Colonic mucosa (tissue), 4 donors: ENCODE measurements at regions not wholly inside any gene's neighbourhood (a gene's known extent, or its start where the extent isn't known, plus 50 kb on each side); places are given as distances from the start of the nearest gene placed in this dataset.

Experiments
- DNase-seq: peaks from one replicate; pipeline ENCODE4 v3.0.0-alpha.2; 2020
- H3K27ac ChIP-seq: fragments of 200-600 bp; one replicate; pipeline ENCODE4 v1.8.0; 2021
- H3K27me3 ChIP-seq: fragments of 200-600 bp; one replicate; pipeline ENCODE4 v1.8.0; 2021
- H3K36me3 ChIP-seq: fragments of 200-600 bp; one replicate; pipeline ENCODE4 v1.8.0; 2021
- H3K4me1 ChIP-seq: fragments of 200-600 bp; one replicate; pipeline ENCODE4 v1.8.0; 2021; ENCODE audit warnings: mild to moderate bottlenecking
- H3K4me3 ChIP-seq: fragments of 200-600 bp; one replicate; pipeline ENCODE4 v1.8.0; 2021
- H3K9ac ChIP-seq, 2 donors: one replicate each; pipeline ENCODE4 v1.7.0; 2013; ENCODE audit warnings: control low read depth in 2 of 2, low read depth in 2 of 2, low read length in 2 of 2
- H3K9me3 ChIP-seq: fragments of 200-600 bp; one replicate; pipeline ENCODE4 v1.8.0; 2021
- CTCF ChIP-seq: fragments of 200-600 bp; IDR thresholded peaks from one replicate; pipeline ENCODE4 v1.8.0; 2022; ENCODE audit warnings: antibody characterized with exemption, mild to moderate bottlenecking
- intact Hi-C: fragments of 100-400 bp; cut with DNase I; formaldehyde crosslinking; loops from one replicate; pipeline ENCODE4 v1.14.1; 2022
- donor health status: healthy.
- donor health status: DM: no; HTN: no; CAD: no.
- donor health status: DM: no; HTN: no; CAD: no.

DNA sequence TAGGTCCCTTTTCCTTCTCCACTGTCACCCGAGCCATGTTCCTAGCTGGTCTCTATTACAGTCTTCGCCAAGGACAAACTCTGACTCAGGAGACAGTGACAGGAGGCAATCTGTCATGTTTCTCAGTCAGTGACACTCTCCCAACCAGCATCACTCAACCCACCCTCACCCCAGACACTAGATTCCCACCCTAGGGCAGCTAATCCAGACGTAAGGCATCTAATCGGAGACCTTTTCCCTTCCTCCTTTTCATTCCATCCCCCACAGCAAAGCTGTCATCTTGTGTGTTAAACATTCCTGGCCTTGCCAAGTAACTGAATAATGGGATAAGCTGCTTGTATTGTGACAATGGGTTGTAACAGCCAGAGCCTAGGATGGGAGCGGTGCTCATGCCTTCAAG is 95.2 kb downstream of the SNX18 start:
- TF ChIP-seq CTCF = no peak
- Histone ChIP-seq H3K27ac (no peak overlapping the region), H3K9me3 (no peaks in the 10 kb centered on the region), H3K4me1 (no peaks in the 10 kb centered on the region), H3K36me3 (no peaks in the 10 kb centered on the region), H3K27me3 (no peaks in the 10 kb centered on the region), H3K9ac (no peak overlapping the region), H3K4me3 (no peak overlapping the region)
- intact Hi-C loops = no loop called here
- DNase-seq = no peak

GRCh38 chr5:54611290-54611951 is 93.9 kb downstream of the SNX18 start:
- no peaks in the 10 kb centered on the region for H3K4me1 ChIP-seq
- no peaks in the 10 kb centered on the region for H3K36me3 ChIP-seq
- H3K4me3 ChIP-seq = no peak overlapping the region
- no peak overlapping the region for H3K9ac ChIP-seq
- no peak for TF ChIP-seq CTCF
- no peak for DNase-seq
- intact Hi-C loops = no loop called here
- no peaks in the 10 kb centered on the region for H3K27me3 ChIP-seq
- H3K9me3 ChIP-seq = no peaks in the 10 kb centered on the region
- H3K27ac ChIP-seq = no peak overlapping the region

GRCh38 chr5:54610197-54610944 is 92.8 kb downstream of the SNX18 start:
- Histone ChIP-seq H3K4me3 (no peak overlapping the region), H3K27me3 (no peaks in the 10 kb centered on the region), H3K9me3 (no peaks in the 10 kb centered on the region), H3K4me1 (no peaks in the 10 kb centered on the region), H3K27ac (no peak overlapping the region), H3K9ac (no peak overlapping the region), H3K36me3 (no peaks in the 10 kb centered on the region)
- DNase-seq = no peak
- intact Hi-C loops = no loop called here
- no peak for TF ChIP-seq CTCF

DNA sequence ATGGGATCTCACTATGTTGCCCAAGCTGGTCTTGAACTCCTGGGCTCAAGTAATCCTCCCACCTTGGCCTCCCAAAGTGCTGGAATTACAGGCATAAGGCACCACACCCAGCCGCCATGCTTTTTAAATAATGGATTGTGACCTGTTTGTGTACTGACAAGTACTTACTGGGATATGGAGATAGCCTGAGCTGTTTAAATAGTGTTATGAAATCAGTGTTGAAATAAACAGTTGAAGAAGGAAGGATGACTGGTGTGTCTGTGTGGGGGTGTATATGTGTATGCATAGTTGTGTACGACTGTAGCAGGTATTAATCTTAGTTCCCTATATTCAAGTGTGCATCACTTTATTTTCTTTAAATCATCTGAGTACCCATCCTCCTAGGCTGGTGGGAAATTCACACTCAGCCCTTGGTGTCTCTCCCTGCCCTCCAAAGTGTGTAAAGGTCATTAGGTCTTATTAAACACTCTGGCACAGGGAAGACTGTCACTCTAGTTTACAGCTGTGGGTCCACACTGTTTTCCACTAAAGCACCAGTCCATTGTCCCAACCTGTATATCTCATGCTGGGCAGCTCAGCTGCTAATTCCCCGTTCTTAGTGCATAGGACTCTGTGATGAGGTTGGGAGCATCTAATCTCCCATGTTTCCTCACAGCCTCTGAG is 91.0 kb downstream of the SNX18 start:
- Histone ChIP-seq H3K36me3 (no peaks in the 10 kb centered on the region), H3K9me3 (no peaks in the 10 kb centered on the region), H3K9ac (no peak overlapping the region), H3K4me1 (no peaks in the 10 kb centered on the region), H3K4me3 (no peak overlapping the region), H3K27me3 (no peaks in the 10 kb centered on the region), H3K27ac (no peak overlapping the region)
- intact Hi-C loops = no loop called here
- no peak for DNase-seq
- TF ChIP-seq CTCF = no peak

GRCh38 chr5:54607006-54607405 is 89.4 kb downstream of the SNX18 start:
- H3K4me3 ChIP-seq = no peak overlapping the region
- no peaks in the 10 kb centered on the region for H3K9me3 ChIP-seq
- no peaks in the 10 kb centered on the region for H3K4me1 ChIP-seq
- TF ChIP-seq CTCF = no peak
- DNase-seq = no peak
- intact Hi-C loops = no loop called here
- no peaks in the 10 kb centered on the region for H3K36me3 ChIP-seq
- no peaks in the 10 kb centered on the region for H3K27me3 ChIP-seq
- H3K9ac ChIP-seq = no peak overlapping the region
- no peak overlapping the region for H3K27ac ChIP-seq
